Chondrocyte (in vitro differentiated cells): ENCODE measurements at regions not wholly inside any gene's neighbourhood (a gene's known extent, or its start where the extent isn't known, plus 50 kb on each side); places are given as distances from the start of the nearest gene placed in this dataset.

Source experiments
- DNase-seq: peaks from one replicate; pipeline ENCODE4 v3.0.0; 2021; ENCODE audit warnings: mixed read lengths, low spot score
- H3K27ac Mint-ChIP-seq: one replicate; pipeline ENCODE4 v1.8.0; 2021; ENCODE audit warnings: mild to moderate bottlenecking, moderate library complexity, mixed read lengths; ENCODE audit not compliant: unreplicated experiment
- H3K27me3 Mint-ChIP-seq: 2 replicates; pipeline ENCODE4 v1.8.0; 2021; ENCODE audit warnings: low read depth, mixed read lengths
- H3K36me3 Mint-ChIP-seq: 2 replicates; pipeline ENCODE4 v1.8.0; 2021; ENCODE audit warnings: low read depth, mixed read lengths
- H3K4me1 Mint-ChIP-seq: 2 replicates; pipeline ENCODE4 v1.8.0; 2021; ENCODE audit warnings: low read depth, mild to moderate bottlenecking, mixed read lengths
- H3K4me3 Mint-ChIP-seq: one replicate; pipeline ENCODE4 v1.8.0; 2021; ENCODE audit warnings: mild to moderate bottlenecking, moderate library complexity, mixed read lengths; ENCODE audit not compliant: unreplicated experiment
- H3K9me3 Mint-ChIP-seq: 2 replicates; pipeline ENCODE4 v1.8.0; 2021; ENCODE audit warnings: low read depth, mixed read lengths
- TF ChIP-seq, protein P1 (sequence below): fragments of 200-600 bp; sonication (generic); IDR thresholded peaks from 2 replicates; pipeline ENCODE4 v1.5.0; 2021; ENCODE audit warnings: antibody characterized with exemption, mild to moderate bottlenecking, moderate library complexity

DNA sequence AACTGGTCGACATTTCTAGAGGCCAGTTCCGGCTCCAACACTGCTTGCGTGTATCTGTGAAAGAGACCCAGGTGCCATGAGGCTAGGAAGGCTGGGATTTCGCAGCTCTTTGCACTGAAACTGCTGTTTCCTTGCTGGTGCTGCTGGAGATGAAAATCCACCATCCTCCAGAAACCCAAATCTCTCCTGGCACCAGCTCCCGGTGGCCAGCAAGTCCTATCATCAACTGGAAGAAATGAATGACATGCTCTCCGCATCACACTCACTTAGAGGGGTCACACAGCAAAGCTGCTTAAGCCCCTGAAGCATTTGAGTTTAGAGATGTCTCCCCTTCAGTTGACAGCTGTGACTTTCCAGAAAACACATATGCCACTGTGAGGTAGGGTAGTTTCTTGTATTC, 471.8 kb upstream of the PROK2 start:
- TF ChIP-seq, protein P1, sequence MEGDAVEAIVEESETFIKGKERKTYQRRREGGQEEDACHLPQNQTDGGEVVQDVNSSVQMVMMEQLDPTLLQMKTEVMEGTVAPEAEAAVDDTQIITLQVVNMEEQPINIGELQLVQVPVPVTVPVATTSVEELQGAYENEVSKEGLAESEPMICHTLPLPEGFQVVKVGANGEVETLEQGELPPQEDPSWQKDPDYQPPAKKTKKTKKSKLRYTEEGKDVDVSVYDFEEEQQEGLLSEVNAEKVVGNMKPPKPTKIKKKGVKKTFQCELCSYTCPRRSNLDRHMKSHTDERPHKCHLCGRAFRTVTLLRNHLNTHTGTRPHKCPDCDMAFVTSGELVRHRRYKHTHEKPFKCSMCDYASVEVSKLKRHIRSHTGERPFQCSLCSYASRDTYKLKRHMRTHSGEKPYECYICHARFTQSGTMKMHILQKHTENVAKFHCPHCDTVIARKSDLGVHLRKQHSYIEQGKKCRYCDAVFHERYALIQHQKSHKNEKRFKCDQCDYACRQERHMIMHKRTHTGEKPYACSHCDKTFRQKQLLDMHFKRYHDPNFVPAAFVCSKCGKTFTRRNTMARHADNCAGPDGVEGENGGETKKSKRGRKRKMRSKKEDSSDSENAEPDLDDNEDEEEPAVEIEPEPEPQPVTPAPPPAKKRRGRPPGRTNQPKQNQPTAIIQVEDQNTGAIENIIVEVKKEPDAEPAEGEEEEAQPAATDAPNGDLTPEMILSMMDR, result no peak
- no peaks in the 10 kb centered on the region for H3K36me3 Mint-ChIP-seq
- H3K9me3 Mint-ChIP-seq, result no peaks in the 10 kb centered on the region
- H3K27me3 Mint-ChIP-seq, result peaks cover 27% of the 10 kb centered on the region
- DNase-seq, result no peak
- H3K4me3 Mint-ChIP-seq, result no peak overlapping the region
- no peak overlapping the region for H3K27ac Mint-ChIP-seq
- peaks cover 45% of the 10 kb centered on the region for H3K4me1 Mint-ChIP-seq

DNA sequence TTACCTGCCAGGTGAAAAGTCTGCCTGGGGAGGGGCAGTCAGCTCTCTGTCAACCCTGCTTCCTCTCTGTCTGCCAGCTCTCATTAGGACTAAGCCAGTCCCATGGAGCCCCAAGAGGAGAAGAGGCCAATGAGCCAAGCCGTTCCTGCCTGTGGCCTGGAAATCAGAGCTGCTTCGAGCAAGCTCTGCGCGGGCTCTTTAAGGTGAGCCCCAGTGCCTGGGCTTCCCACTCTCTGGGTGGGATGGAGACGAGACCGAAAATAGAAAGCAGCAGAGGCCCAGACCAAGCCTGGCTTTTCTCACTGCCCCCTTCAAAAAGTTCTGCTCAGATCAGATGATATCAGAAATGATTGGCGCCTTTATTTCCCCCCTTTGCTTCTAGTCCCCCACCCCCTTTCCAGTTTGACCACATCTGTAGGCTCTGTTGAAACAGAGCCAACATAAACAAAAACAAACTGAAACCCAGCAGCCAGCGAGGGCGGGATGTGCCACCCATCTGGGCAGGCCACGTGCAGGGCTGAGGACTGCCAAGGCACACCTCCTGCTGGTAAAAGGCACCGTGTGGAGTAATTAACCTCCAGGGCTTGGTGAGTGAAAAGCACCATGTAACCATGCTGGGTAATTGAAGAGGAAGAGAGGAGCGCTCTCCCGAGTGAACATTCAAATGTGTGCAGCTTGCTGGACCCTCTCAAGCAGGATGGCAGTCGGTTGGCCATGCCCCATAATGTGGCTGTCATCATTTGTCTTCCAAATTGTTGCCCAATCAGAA, 471.0 kb upstream of the PROK2 start:
- H3K27me3 Mint-ChIP-seq, result peaks cover 34% of the 10 kb centered on the region
- H3K9me3 Mint-ChIP-seq, result no peaks in the 10 kb centered on the region
- TF ChIP-seq, protein P1, result peak; percentile 42
- peaks cover 37% of the 10 kb centered on the region for H3K4me1 Mint-ChIP-seq
- H3K4me3 Mint-ChIP-seq, result no peak overlapping the region
- peak overlapping the region; percentile 51 for H3K27ac Mint-ChIP-seq
- H3K36me3 Mint-ChIP-seq, result no peaks in the 10 kb centered on the region
- no peak for DNase-seq

DNA sequence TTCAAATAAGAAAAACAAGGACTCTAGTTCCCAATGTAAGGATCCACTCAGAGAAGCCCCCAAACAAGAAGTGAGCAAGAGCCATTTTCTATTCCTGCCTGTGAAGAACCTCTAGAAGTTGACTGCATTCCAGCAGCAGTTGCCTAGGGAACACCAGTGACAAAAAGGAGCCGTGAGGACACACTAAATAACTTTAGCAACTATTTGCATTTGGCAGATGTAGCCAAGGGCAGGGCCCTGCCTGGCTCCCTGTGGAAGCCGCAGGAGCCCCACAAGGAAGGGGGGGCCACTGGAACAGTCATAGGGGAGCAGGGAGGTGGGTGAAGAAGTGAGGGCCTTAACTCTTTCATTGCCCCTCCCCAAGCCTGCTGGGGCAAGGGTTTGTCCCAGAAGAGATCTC, 470.2 kb upstream of the PROK2 start:
- peak overlapping the region; percentile 18 for H3K27ac Mint-ChIP-seq
- no peaks in the 10 kb centered on the region for H3K9me3 Mint-ChIP-seq
- TF ChIP-seq, protein P1, result no peak
- H3K4me1 Mint-ChIP-seq, result peaks cover 31% of the 10 kb centered on the region
- DNase-seq, result no peak
- H3K27me3 Mint-ChIP-seq, result peaks cover 39% of the 10 kb centered on the region
- no peaks in the 10 kb centered on the region for H3K36me3 Mint-ChIP-seq
- no peak overlapping the region for H3K4me3 Mint-ChIP-seq

DNA sequence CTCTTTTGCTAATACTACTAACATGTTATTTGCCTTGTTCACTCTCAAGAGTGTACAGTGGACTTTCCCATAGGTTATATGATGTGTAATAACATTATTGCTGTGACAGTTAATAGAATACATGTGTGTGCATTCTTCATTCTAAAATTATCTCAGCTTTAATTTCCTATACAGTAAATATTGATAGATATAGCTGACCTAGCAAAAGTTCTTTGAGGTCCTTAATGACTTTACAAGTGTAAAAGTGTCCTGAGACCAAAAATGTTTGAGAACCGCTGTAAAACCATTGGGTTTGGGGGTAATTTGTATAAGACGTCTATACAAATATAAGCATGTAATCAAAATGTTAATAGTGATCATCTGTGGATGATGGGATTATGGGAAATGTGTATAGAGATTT, 469.5 kb upstream of the PROK2 start:
- H3K9me3 Mint-ChIP-seq, result no peaks in the 10 kb centered on the region
- peaks cover 26% of the 10 kb centered on the region for H3K4me1 Mint-ChIP-seq
- no peak for DNase-seq
- H3K4me3 Mint-ChIP-seq, result no peak overlapping the region
- H3K36me3 Mint-ChIP-seq, result no peaks in the 10 kb centered on the region
- TF ChIP-seq, protein P1, result no peak
- H3K27ac Mint-ChIP-seq, result no peak overlapping the region
- peaks cover 43% of the 10 kb centered on the region for H3K27me3 Mint-ChIP-seq

DNA sequence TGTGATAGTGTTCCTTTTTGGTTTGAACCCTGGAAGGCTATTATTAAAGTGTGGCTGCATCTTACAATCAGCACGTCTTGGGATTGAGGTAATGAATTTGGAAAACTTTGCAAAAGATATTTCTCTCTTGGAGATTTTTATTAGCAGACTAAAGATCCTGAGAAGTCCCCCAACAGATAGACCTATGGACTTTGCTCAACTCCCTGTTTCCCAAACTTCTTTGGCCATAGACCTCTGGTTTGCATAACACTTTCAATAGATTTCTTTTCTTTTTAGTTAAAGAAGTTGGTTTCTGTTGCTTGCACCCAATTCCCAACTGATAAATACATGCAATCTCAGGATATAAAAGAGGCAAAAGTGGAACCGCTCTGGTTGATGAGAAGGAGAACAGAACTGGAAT, 465.8 kb upstream of the PROK2 start:
- Mint-ChIP-seq H3K27me3 (peaks cover 60% of the 10 kb centered on the region), H3K4me3 (no peak overlapping the region), H3K4me1 (peaks cover 12% of the 10 kb centered on the region), H3K9me3 (no peaks in the 10 kb centered on the region), H3K27ac (no peak overlapping the region), H3K36me3 (no peaks in the 10 kb centered on the region)
- DNase-seq, result no peak
- TF ChIP-seq, protein P1, result no peak
